GM23248 (cell line): ENCODE measurements at regions not wholly inside any gene's neighbourhood (a gene's known extent, or its start where the extent isn't known, plus 50 kb on each side); places are given as distances from the start of the nearest gene placed in this dataset.

Source experiments
- DNase-seq: peaks from one replicate; pipeline ENCODE4 v3.0.0-alpha.2; 2015
- H2AFZ ChIP-seq: fragments of 200-600 bp; sonication (generic); 2 replicates; pipeline ENCODE4 v1.6.1; 2016; ENCODE audit warnings: antibody characterized with exemption
- H3F3A ChIP-seq: fragments of 200-600 bp; sonication (generic); 2 replicates; pipeline ENCODE4 v1.6.1; 2016; ENCODE audit warnings: mild to moderate bottlenecking, antibody characterized with exemption, mixed run types; ENCODE audit not compliant: insufficient read depth
- H3K27ac ChIP-seq: fragments of 200-600 bp; sonication (generic); 2 replicates; pipeline ENCODE4 v1.5.1; 2016; ENCODE audit warnings: mild to moderate bottlenecking
- H3K27me3 ChIP-seq: fragments of 200-600 bp; sonication (generic); replicated peaks from 2 replicates; pipeline ENCODE4 v1.6.1; 2016; ENCODE audit warnings: mild to moderate bottlenecking; ENCODE audit not compliant: insufficient read depth
- H3K36me3 ChIP-seq: fragments of 200-600 bp; sonication (generic); 2 replicates; pipeline ENCODE4 v1.6.1; 2016; ENCODE audit warnings: low read depth, mild to moderate bottlenecking
- H3K4me1 ChIP-seq: fragments of 200-600 bp; sonication (generic); 2 replicates; pipeline ENCODE4 v1.6.1; 2016; ENCODE audit warnings: mild to moderate bottlenecking; ENCODE audit not compliant: insufficient read depth
- H3K4me2 ChIP-seq: fragments of 200-600 bp; sonication (generic); one replicate; pipeline ENCODE4 v1.6.1; 2016; ENCODE audit warnings: mild to moderate bottlenecking; ENCODE audit not compliant: unreplicated experiment
- H3K4me3 ChIP-seq: fragments of 200-600 bp; sonication (generic); 2 replicates; pipeline ENCODE4 v1.5.1; 2016; ENCODE audit warnings: mild to moderate bottlenecking
- H3K79me2 ChIP-seq: fragments of 200-600 bp; sonication (generic); 2 replicates; pipeline ENCODE4 v1.6.1; 2016; ENCODE audit warnings: mild to moderate bottlenecking; ENCODE audit not compliant: insufficient read depth
- H3K9ac ChIP-seq: fragments of 200-600 bp; sonication (generic); 2 replicates; pipeline ENCODE4 v1.6.1; 2016; ENCODE audit warnings: mild to moderate bottlenecking
- H3K9me2 ChIP-seq: fragments of 200-600 bp; sonication (generic); 2 replicates; pipeline ENCODE4 v1.6.1; 2016; ENCODE audit warnings: mixed run types, mild to moderate bottlenecking, moderate library complexity; ENCODE audit not compliant: insufficient read depth
- H3K9me3 ChIP-seq: fragments of 200-600 bp; sonication (generic); one replicate; pipeline ENCODE4 v1.6.1; 2017; ENCODE audit warnings: low read depth
- H4K20me1 ChIP-seq: fragments of 200-600 bp; sonication (generic); 2 replicates; pipeline ENCODE4 v1.6.0; 2016; ENCODE audit not compliant: insufficient read depth
- EZH2 ChIP-seq: fragments of 200-600 bp; sonication (generic); IDR thresholded peaks from 2 replicates; pipeline ENCODE4 v1.6.1; 2018; ENCODE audit warnings: antibody characterized with exemption, mild to moderate bottlenecking; ENCODE audit not compliant: insufficient read depth, poor library complexity, severe bottlenecking
- EZH2phosphoT487 ChIP-seq: fragments of 200-600 bp; sonication (generic); IDR thresholded peaks from 2 replicates; pipeline ENCODE4 v1.6.1; 2018; ENCODE audit warnings: antibody characterized with exemption, moderate library complexity, mild to moderate bottlenecking, low read depth; ENCODE audit not compliant: insufficient read depth
- WGBS, 2 experiments: methylation state at CpG; one replicate each; pipeline ENCODE4 v1.1.6; 2015 to 2017; ENCODE audit warnings: low lambda C conversion rate in 2 of 2, low coverage in 1 of 2; ENCODE audit errors: missing lambda C conversion rate in 2 of 2; 5-methylcytosine and 5-hydroxymethylcytosine counted together
- in situ Hi-C: fragments of 300-500 bp; cut with MboI; formaldehyde crosslinking; loops from 2 replicates; pipeline ENCODE4 v1.15.0; 2020

DNA sequence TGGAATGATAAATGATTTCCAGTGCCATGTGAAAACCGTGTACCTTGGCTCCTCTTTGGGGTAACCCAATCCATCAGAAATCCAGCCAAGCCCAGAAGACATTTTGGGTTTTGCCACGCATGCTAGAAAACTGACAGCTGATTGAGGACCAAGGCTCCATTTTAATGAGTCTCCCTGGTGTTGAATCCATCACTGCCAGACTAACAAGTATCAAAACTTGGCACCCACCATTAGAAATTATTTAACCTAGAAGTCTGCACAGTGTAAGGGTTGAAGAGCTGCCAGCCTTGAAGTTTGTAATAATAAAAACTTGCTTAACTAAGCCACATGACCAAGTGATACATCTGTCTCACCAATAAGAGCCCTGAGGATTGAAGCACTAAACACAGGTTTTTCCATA, 369.9 kb downstream of the DNAH5 start:
- in situ Hi-C loops = no loop called here
- no peak for DNase-seq
- no peaks in the 10 kb centered on the region for H3K36me3 ChIP-seq
- no peak overlapping the region for H2AFZ ChIP-seq
- H3K9me3 ChIP-seq = no peaks in the 10 kb centered on the region
- WGBS, 2 experiments = 28 to 31% methylated on average over 2 of the region's 2 CpGs
- no peaks in the 10 kb centered on the region for H3K79me2 ChIP-seq
- TF ChIP-seq EZH2phosphoT487 = no peak
- no peak for TF ChIP-seq EZH2
- H3K4me1 ChIP-seq = no peaks in the 10 kb centered on the region
- H3K4me3 ChIP-seq = no peak overlapping the region
- H3K4me2 ChIP-seq = no peak overlapping the region
- no peaks in the 10 kb centered on the region for H3K9me2 ChIP-seq
- no peaks in the 10 kb centered on the region for H3F3A ChIP-seq
- H3K27ac ChIP-seq = no peak overlapping the region
- no peaks in the 10 kb centered on the region for H3K27me3 ChIP-seq
- H4K20me1 ChIP-seq = no peaks in the 10 kb centered on the region
- H3K9ac ChIP-seq = no peak overlapping the region

- no peaks in the 10 kb centered on the region for H3K9me2 ChIP-seq
- no peaks in the 10 kb centered on the region for H4K20me1 ChIP-seq
- no peak overlapping the region for H2AFZ ChIP-seq
- TF ChIP-seq EZH2 = no peak
- TF ChIP-seq EZH2phosphoT487 = no peak
- H3K9me3 ChIP-seq = no peaks in the 10 kb centered on the region
- H3K79me2 ChIP-seq = no peaks in the 10 kb centered on the region
- no peak overlapping the region for H3K4me3 ChIP-seq
- peaks cover 17% of the 10 kb centered on the region for H3F3A ChIP-seq
- H3K27ac ChIP-seq = no peak overlapping the region
- H3K4me2 ChIP-seq = no peak overlapping the region
- H3K9ac ChIP-seq = no peak overlapping the region
- 57 to 63% methylated on average over 4 of the region's 4 CpGs for WGBS, 2 experiments
- H3K27me3 ChIP-seq = no peaks in the 10 kb centered on the region
- no peak for DNase-seq
- no peaks in the 10 kb centered on the region for H3K36me3 ChIP-seq
- H3K4me1 ChIP-seq = peaks cover 18% of the 10 kb centered on the region
- in situ Hi-C loops = no loop called here
Measured at GRCh38 chr5:13572163-13572562, 372.3 kb downstream of the DNAH5 start.

GRCh38 chr5:13569090-13569715, 375.3 kb downstream of the DNAH5 start:
- DNase-seq = no peak

GRCh38 chr5:13567819-13568218, 376.7 kb downstream of the DNAH5 start:
- no peaks in the 10 kb centered on the region for H3K9me2 ChIP-seq
- peak overlapping the region; percentile 9; the same call in 1 of the 2 replicates for H3K4me3 ChIP-seq
- in situ Hi-C loops = no loop called here
- peak overlapping the region; percentile 59 for H3K4me2 ChIP-seq
- H2AFZ ChIP-seq = no peak overlapping the region
- DNase-seq = peak; percentile 80
- H3K9ac ChIP-seq = no peak overlapping the region
- TF ChIP-seq EZH2phosphoT487 = peak; percentile 93
- TF ChIP-seq EZH2 = no peak
- H3K27me3 ChIP-seq = no peaks in the 10 kb centered on the region
- peaks cover 32% of the 10 kb centered on the region for H3K4me1 ChIP-seq
- no peaks in the 10 kb centered on the region for H3K9me3 ChIP-seq
- H3K79me2 ChIP-seq = no peaks in the 10 kb centered on the region
- no peaks in the 10 kb centered on the region for H3K36me3 ChIP-seq
- H3K27ac ChIP-seq = peak overlapping the region; percentile 85
- H4K20me1 ChIP-seq = no peaks in the 10 kb centered on the region
- H3F3A ChIP-seq = peaks cover 28% of the 10 kb centered on the region

More at GRCh38 chr5:13569090-13569715, 375.3 kb downstream of the DNAH5 start:
- Histone ChIP-seq H3F3A (peaks cover 28% of the 10 kb centered on the region), H3K4me1 (peaks cover 32% of the 10 kb centered on the region), H3K27me3 (no peaks in the 10 kb centered on the region), H3K27ac (no peak overlapping the region), H3K9me2 (no peaks in the 10 kb centered on the region), H3K9ac (no peak overlapping the region), H3K4me2 (no peak overlapping the region), H3K9me3 (no peaks in the 10 kb centered on the region), H3K79me2 (no peaks in the 10 kb centered on the region), H3K4me3 (no peak overlapping the region), H3K36me3 (no peaks in the 10 kb centered on the region), H4K20me1 (no peaks in the 10 kb centered on the region), H2AFZ (no peak overlapping the region)
- in situ Hi-C loops = no loop called here
- no peak for TF ChIP-seq EZH2
- no peak for TF ChIP-seq EZH2phosphoT487
- 82 to 92% methylated on average over 3 of the region's 3 CpGs for WGBS, 2 experiments

DNA sequence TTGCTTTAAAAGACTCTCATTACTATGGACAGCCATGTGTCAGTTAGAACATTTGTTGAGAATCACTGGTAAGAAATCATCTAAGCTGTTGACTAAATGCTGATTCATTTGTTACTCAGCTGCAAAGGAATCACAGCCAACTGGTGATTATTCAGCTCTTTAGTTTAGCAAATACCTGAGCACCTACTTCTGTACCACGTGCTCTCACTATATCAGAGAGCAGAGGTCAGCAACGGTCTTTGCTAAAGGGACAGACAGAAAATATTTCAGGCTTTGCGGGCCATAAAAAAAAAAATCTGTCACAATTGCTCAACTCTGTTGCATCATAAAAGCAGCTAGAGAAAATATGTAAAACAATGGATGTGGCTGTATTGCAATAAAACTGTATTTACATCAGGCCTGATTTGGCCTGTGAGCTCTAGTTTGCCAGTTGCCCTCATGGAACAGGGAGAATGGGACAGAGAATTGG, 377.6 kb downstream of the DNAH5 start:
- peak; percentile 85 for DNase-seq
- Histone ChIP-seq H3K4me1 (peaks cover 32% of the 10 kb centered on the region), H2AFZ (0 out of 2 replicates have a peak overlapping the region, but pooled peaks have one; percentile 9), H3F3A (peaks cover 28% of the 10 kb centered on the region), H3K4me2 (peak overlapping the region; percentile 59), H3K9ac (peak overlapping the region; percentile 35; the same call in 1 of the 2 replicates), H3K27me3 (no peaks in the 10 kb centered on the region), H3K27ac (peak overlapping the region; percentile 85), H3K9me2 (no peaks in the 10 kb centered on the region), H3K36me3 (no peaks in the 10 kb centered on the region), H3K9me3 (no peaks in the 10 kb centered on the region), H3K79me2 (no peaks in the 10 kb centered on the region), H4K20me1 (no peaks in the 10 kb centered on the region), H3K4me3 (peak overlapping the region; percentile 9; the same call in 1 of the 2 replicates)
- 0 to 1% methylated on average over 3 of the region's 3 CpGs for WGBS, 2 experiments
- in situ Hi-C loops = no loop called here
- TF ChIP-seq EZH2phosphoT487 (peak; percentile 92; the same call in 1 of the 2 replicates), EZH2 (no peak)
